CD14-positive monocyte (primary cell): ENCODE measurements at regions not wholly inside any gene's neighbourhood (a gene's known extent, or its start where the extent isn't known, plus 50 kb on each side); places are given as distances from the start of the nearest gene placed in this dataset.

ENCODE experiments used
- DNase-seq, 3 donors: peaks; one replicate each; pipeline ENCODE4 v3.0.0-alpha.2; 2011 to 2022
- H2AFZ ChIP-seq: 2 replicates; pipeline ENCODE4 v1.6.0; 2012; ENCODE audit warnings: mild to moderate bottlenecking, low read depth, low read length, inconsistent platforms; ENCODE audit not compliant: insufficient read depth, poor library complexity, severe bottlenecking
- H3K27ac ChIP-seq, 2 donors: 1 replicate in 1 of 2; 2 replicates in 1 of 2; pipeline ENCODE4 v1.5.1; 2012 to 2013; ENCODE audit warnings: low read length in 2 of 2, control low read depth in 1 of 2, inconsistent platforms in 1 of 2, low read depth in 1 of 2, mild to moderate bottlenecking in 1 of 2
- H3K27me3 ChIP-seq, 2 donors: one replicate each; pipeline versions ENCODE4 v1.6.0 to v1.6.1; 2011 to 2013; ENCODE audit warnings: low read length in 2 of 2; ENCODE audit not compliant: control insufficient read depth in 2 of 2, insufficient read depth in 2 of 2
- H3K36me3 ChIP-seq, 2 donors: replicated peaks in 1 of 2; 1 replicate in 1 of 2; 2 replicates in 1 of 2; pipeline versions ENCODE4 v1.5.1 to v1.6.1; 2012 to 2013; ENCODE audit warnings: low read length in 2 of 2, control low read depth in 1 of 2, inconsistent platforms in 1 of 2, mild to moderate bottlenecking in 1 of 2; ENCODE audit not compliant: insufficient read depth in 2 of 2, control insufficient read depth in 1 of 2
- H3K4me1 ChIP-seq, 2 donors: 1 replicate in 1 of 2; 2 replicates in 1 of 2; pipeline versions ENCODE4 v1.5.1 to v1.6.1; 2012 to 2013; ENCODE audit warnings: low read length in 2 of 2, control low read depth in 1 of 2, inconsistent platforms in 1 of 2, mild to moderate bottlenecking in 1 of 2, moderate library complexity in 1 of 2; ENCODE audit not compliant: insufficient read depth in 2 of 2, control insufficient read depth in 1 of 2
- H3K4me2 ChIP-seq: replicated peaks from 2 replicates; pipeline ENCODE3; 2012; ENCODE audit warnings: low read length, moderate library complexity, mild to moderate bottlenecking; ENCODE audit not compliant: poor library complexity, severe bottlenecking; ENCODE audit errors: extremely low read depth
- H3K4me3 ChIP-seq, 3 experiments: fragments of 200-600 bp in 1 of 3; sonication (generic) in 1 of 3; replicated peaks in 1 of 3; 1 replicate in 2 of 3; 2 replicates in 1 of 3; pipeline ENCODE4 v1.5.1; 2011 to 2013; ENCODE audit warnings: low read length in 3 of 3, mild to moderate bottlenecking in 3 of 3, control low read depth in 2 of 3, low read depth in 2 of 3, inconsistent platforms in 1 of 3, moderate library complexity in 1 of 3
- H3K79me2 ChIP-seq: 2 replicates; pipeline ENCODE4 v1.6.0; 2012; ENCODE audit warnings: mild to moderate bottlenecking, control low read depth, inconsistent platforms, low read length, moderate library complexity; ENCODE audit not compliant: insufficient read depth
- H3K9ac ChIP-seq: 2 replicates; pipeline ENCODE4 v1.6.0; 2017; ENCODE audit warnings: low read length, mild to moderate bottlenecking; ENCODE audit not compliant: insufficient read depth, poor library complexity, severe bottlenecking
- H3K9me3 ChIP-seq, 2 donors: replicated peaks in 1 of 2; 1 replicate in 1 of 2; 2 replicates in 1 of 2; pipeline versions ENCODE4 v1.5.1 to v1.6.1; 2012 to 2013; ENCODE audit warnings: low read length in 2 of 2, control low read depth in 1 of 2; ENCODE audit not compliant: control insufficient read depth in 1 of 2, insufficient read depth in 1 of 2
- H4K20me1 ChIP-seq: 2 replicates; pipeline ENCODE4 v1.6.0; 2012; ENCODE audit warnings: mild to moderate bottlenecking, low read length, control low read depth, moderate library complexity; ENCODE audit not compliant: insufficient read depth
- H3K27ac Mint-ChIP-seq, 7 donors: one replicate each; pipeline ENCODE4 v1.8.0; 2020; ENCODE audit warnings: mild to moderate bottlenecking in 7 of 7, mixed read lengths in 7 of 7, moderate library complexity in 6 of 7, inconsistent platforms in 2 of 7
- H3K27me3 Mint-ChIP-seq, 3 donors: one replicate each; pipeline ENCODE4 v1.8.0; 2021 to 2022; ENCODE audit warnings: low read depth in 3 of 3, mild to moderate bottlenecking in 3 of 3, mixed read lengths in 3 of 3, moderate library complexity in 3 of 3, inconsistent platforms in 1 of 3
- H3K36me3 Mint-ChIP-seq, 2 donors: one replicate each; pipeline ENCODE4 v1.8.0; 2020; ENCODE audit warnings: mixed read lengths in 2 of 2, inconsistent platforms in 1 of 2, mild to moderate bottlenecking in 1 of 2
- H3K4me1 Mint-ChIP-seq: one replicate; pipeline ENCODE4 v1.8.0; 2020; ENCODE audit warnings: mild to moderate bottlenecking, mixed read lengths
- H3K4me3 Mint-ChIP-seq, 2 donors: one replicate each; pipeline ENCODE4 v1.8.0; 2020; ENCODE audit warnings: mild to moderate bottlenecking in 2 of 2, mixed read lengths in 2 of 2, moderate library complexity in 1 of 2
- H3K9me3 Mint-ChIP-seq, 7 donors: one replicate each; pipeline ENCODE4 v1.8.0; 2020 to 2022; ENCODE audit warnings: mixed read lengths in 7 of 7, mild to moderate bottlenecking in 6 of 7, moderate library complexity in 6 of 7, inconsistent platforms in 2 of 7
- WGBS: methylation state at CpG from one replicate; pipeline ENCODE4 v1.1.5; 2013; ENCODE audit warnings: missing lambda C conversion rate; ENCODE audit not compliant: insufficient coverage; 5-methylcytosine and 5-hydroxymethylcytosine counted together
- intact Hi-C, 2 donors: fragments of 100-400 bp; cut with micrococcal nuclease; formaldehyde crosslinking; loops; one replicate each; pipeline versions ENCODE4 v1.15.0 to v1.15.1; 2023
- TF ChIP-seq, protein P1 (sequence below): fragments of 200-600 bp; IDR thresholded peaks from one replicate; pipeline ENCODE4 v1.8.0; 2022; ENCODE audit warnings: antibody characterized with exemption, mild to moderate bottlenecking

DNA sequence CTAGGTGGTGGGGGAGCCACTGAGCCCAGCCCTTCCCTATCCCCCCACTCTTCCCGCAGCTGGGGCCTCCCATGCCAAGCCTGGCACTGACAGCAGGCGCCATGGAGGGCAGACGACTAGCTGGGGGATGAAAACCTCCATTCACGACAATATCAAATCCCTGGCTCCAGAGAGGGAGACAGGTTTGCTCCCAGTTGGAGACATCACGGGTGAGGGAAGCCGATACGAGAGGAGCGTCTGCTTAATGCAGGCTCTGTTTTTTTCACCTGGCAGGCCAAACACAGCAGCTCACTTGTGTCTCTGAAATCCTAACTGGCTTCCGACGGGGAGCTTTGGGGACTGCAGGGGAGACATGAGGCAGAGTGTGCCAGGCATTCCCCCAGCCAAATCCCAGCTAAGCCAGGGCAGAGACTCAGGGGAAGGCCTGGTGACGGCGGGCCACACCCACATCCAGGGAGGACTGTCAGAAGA lies 307.4 kb upstream of the ZMIZ1 start:
- H3K27me3 Mint-ChIP-seq = peaks cover 2% of the 10 kb centered on the region in 3 donors
- peak overlapping the region in 1 of 2 donors; percentile 15 for H3K4me3 Mint-ChIP-seq

GRCh38 chr10:78762086-78762630 lies 306.6 kb upstream of the ZMIZ1 start:
- DNase-seq = peak in 2 of 3 donors; percentile 30 to 45
- Histone ChIP-seq H3K4me3 (no peak overlapping the region), H3K9me3 (no peaks in the 10 kb centered on the region), H4K20me1 (no peaks in the 10 kb centered on the region), H3K27ac (no peak overlapping the region), H2AFZ (no peak overlapping the region), H3K36me3 (no peaks in the 10 kb centered on the region), H3K27me3 (no peaks in the 10 kb centered on the region), H3K4me2 (no peak overlapping the region), H3K4me1 (peaks cover 40 to 49% of the 10 kb centered on the region in 2 donors), H3K9ac (no peak overlapping the region), H3K79me2 (no peaks in the 10 kb centered on the region)
- intact Hi-C loops = loop anchor here in 1 of 2 donors (10.0 kb wide), 1 partner anchor 303 kb away; the partner anchor contains the start of gene ZMIZ1
- Mint-ChIP-seq H3K36me3 (no peaks in the 10 kb centered on the region), H3K9me3 (no peaks in the 10 kb centered on the region), H3K4me3 (no peak overlapping the region), H3K27me3 (peaks cover 2% of the 10 kb centered on the region in 3 donors), H3K4me1 (peaks cover 53% of the 10 kb centered on the region), H3K27ac (no peak overlapping the region)
- TF ChIP-seq, protein P1, sequence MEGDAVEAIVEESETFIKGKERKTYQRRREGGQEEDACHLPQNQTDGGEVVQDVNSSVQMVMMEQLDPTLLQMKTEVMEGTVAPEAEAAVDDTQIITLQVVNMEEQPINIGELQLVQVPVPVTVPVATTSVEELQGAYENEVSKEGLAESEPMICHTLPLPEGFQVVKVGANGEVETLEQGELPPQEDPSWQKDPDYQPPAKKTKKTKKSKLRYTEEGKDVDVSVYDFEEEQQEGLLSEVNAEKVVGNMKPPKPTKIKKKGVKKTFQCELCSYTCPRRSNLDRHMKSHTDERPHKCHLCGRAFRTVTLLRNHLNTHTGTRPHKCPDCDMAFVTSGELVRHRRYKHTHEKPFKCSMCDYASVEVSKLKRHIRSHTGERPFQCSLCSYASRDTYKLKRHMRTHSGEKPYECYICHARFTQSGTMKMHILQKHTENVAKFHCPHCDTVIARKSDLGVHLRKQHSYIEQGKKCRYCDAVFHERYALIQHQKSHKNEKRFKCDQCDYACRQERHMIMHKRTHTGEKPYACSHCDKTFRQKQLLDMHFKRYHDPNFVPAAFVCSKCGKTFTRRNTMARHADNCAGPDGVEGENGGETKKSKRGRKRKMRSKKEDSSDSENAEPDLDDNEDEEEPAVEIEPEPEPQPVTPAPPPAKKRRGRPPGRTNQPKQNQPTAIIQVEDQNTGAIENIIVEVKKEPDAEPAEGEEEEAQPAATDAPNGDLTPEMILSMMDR = no peak
- 100% methylated on average over 3 of the region's 7 CpGs for WGBS

More for the DNA sequence above, 307.4 kb upstream of the ZMIZ1 start:
- Histone ChIP-seq H3K4me1 (peaks cover 47 to 57% of the 10 kb centered on the region in 2 donors), H3K9ac (no peak overlapping the region), H3K9me3 (no peaks in the 10 kb centered on the region), H4K20me1 (no peaks in the 10 kb centered on the region), H3K4me3 (no peak overlapping the region), H3K27me3 (no peaks in the 10 kb centered on the region), H3K79me2 (no peaks in the 10 kb centered on the region), H3K36me3 (no peaks in the 10 kb centered on the region), H2AFZ (no peak overlapping the region), H3K27ac (no peak overlapping the region), H3K4me2 (no peak overlapping the region)
- TF ChIP-seq, protein P1 = no peak
- Mint-ChIP-seq H3K9me3 (no peaks in the 10 kb centered on the region), H3K27ac (peak overlapping the region in 3 of 7 donors; percentile 20 to 71 (median 43)), H3K4me1 (peaks cover 60% of the 10 kb centered on the region), H3K36me3 (no peaks in the 10 kb centered on the region)
- no peak for DNase-seq
- 95% methylated on average over 10 of the region's 12 CpGs for WGBS
- intact Hi-C loops = loop anchor here in 1 of 2 donors (10.0 kb wide), 1 partner anchor 303 kb away; the partner anchor contains the start of gene ZMIZ1
